ENCODE measurements at regions not wholly inside any gene's neighbourhood (a gene's known extent, or its start where the extent isn't known, plus 50 kb on each side); places are given as distances from the start of the nearest gene placed in this dataset.

GRCh38 chr12:89019439-89020120, 332.7 kb downstream of the DUSP6 start:
- no peak overlapping the region for H2AK5ac ChIP-seq (ENCODE audit: low read length, severe bottlenecking)
- peak overlapping the region; percentile 77 for H3K4me2 ChIP-seq (ENCODE audit: low read length, poor library complexity, severe bottlenecking)
- 3% methylated on average over 12 of the region's 14 CpGs for WGBS
- H3K18ac ChIP-seq (ENCODE audit: low read depth in 1 of 2, low read length in 2 of 2), result no peak overlapping the region
- H3K9ac ChIP-seq (ENCODE audit: low read length), result peak overlapping the region; percentile 79
- no peak overlapping the region for H3K14ac ChIP-seq (ENCODE audit: low read length in 2 of 2)
- H4K8ac ChIP-seq (ENCODE audit: low read length), result peak overlapping the region; percentile 42
- H4K91ac ChIP-seq (ENCODE audit: low read length), result no peak overlapping the region
- H3K9me3 ChIP-seq (ENCODE audit: control insufficient read depth, low read length), result no peaks in the 10 kb centered on the region
- peak; percentile 87 for DNase-seq
- H3K4ac ChIP-seq (ENCODE audit: low read depth in 1 of 2, low read length in 2 of 2), result no peak overlapping the region
- no peaks in the 10 kb centered on the region for H3K27me3 ChIP-seq (ENCODE audit: control insufficient read depth in 1 of 2, insufficient read depth in 1 of 2, low read length in 2 of 2)
- no peak overlapping the region for H2BK15ac ChIP-seq (ENCODE audit: low read depth, poor library complexity, severe bottlenecking)
- H3K79me1 ChIP-seq (replicated peaks; ENCODE audit: low read length, poor library complexity, severe bottlenecking), result no peaks in the 10 kb centered on the region
- peak overlapping the region in 1 of 2 experiments; percentile 74 for H3K4me3 ChIP-seq (ENCODE audit: insufficient read depth in 1 of 2, low read depth in 1 of 2, low read length in 2 of 2)
- no peak overlapping the region for H2BK12ac ChIP-seq (ENCODE audit: low read length in 2 of 2)
- H2AFZ ChIP-seq (ENCODE audit: low read depth, low read length), result no peak overlapping the region
- peak overlapping the region; percentile 61 for H3K27ac ChIP-seq (ENCODE audit: low read length, poor library complexity, severe bottlenecking)
- no peak overlapping the region for H2BK120ac ChIP-seq (ENCODE audit: low read depth, low read length)
- H3K23ac ChIP-seq (ENCODE audit: low read length in 2 of 2), result no peak overlapping the region
- H3K36me3 ChIP-seq (ENCODE audit: control insufficient read depth in 1 of 2, insufficient read depth in 2 of 2, low read depth in 1 of 2, low read length in 2 of 2), result no peaks in the 10 kb centered on the region
- H3K4me1 ChIP-seq (ENCODE audit: control insufficient read depth, insufficient read depth, low read depth, low read length), result peaks cover 3% of the 10 kb centered on the region
- H2BK5ac ChIP-seq (ENCODE audit: low read depth, low read length, poor library complexity, severe bottlenecking), result no peak overlapping the region

GRCh38 chr12:89016970-89017778, 335.1 kb downstream of the DUSP6 start:
- Histone ChIP-seq H2BK120ac (ENCODE audit: low read depth, low read length) (no peak overlapping the region), H3K4ac (ENCODE audit: low read depth in 1 of 2, low read length in 2 of 2) (no peak overlapping the region), H3K9ac (ENCODE audit: low read length) (peak overlapping the region; percentile 75), H3K36me3 (ENCODE audit: control insufficient read depth in 1 of 2, insufficient read depth in 2 of 2, low read depth in 1 of 2, low read length in 2 of 2) (no peaks in the 10 kb centered on the region), H4K8ac (ENCODE audit: low read length) (peak overlapping the region; percentile 62), H3K4me2 (ENCODE audit: low read length, poor library complexity, severe bottlenecking) (peak overlapping the region; percentile 67), H3K4me3 (ENCODE audit: insufficient read depth in 1 of 2, low read depth in 1 of 2, low read length in 2 of 2) (peak overlapping the region in 1 of 2 experiments; percentile 68), H3K4me1 (ENCODE audit: control insufficient read depth, insufficient read depth, low read depth, low read length) (peaks cover 3% of the 10 kb centered on the region), H3K27ac (ENCODE audit: low read length, poor library complexity, severe bottlenecking) (no peak overlapping the region), H3K27me3 (ENCODE audit: control insufficient read depth in 1 of 2, insufficient read depth in 1 of 2, low read length in 2 of 2) (no peaks in the 10 kb centered on the region), H3K18ac (ENCODE audit: low read depth in 1 of 2, low read length in 2 of 2) (no peak overlapping the region), H2AK5ac (ENCODE audit: low read length, severe bottlenecking) (no peak overlapping the region), H2BK15ac (ENCODE audit: low read depth, poor library complexity, severe bottlenecking) (no peak overlapping the region), H4K91ac (ENCODE audit: low read length) (no peak overlapping the region), H3K14ac (ENCODE audit: low read length in 2 of 2) (no peak overlapping the region), H3K79me1 (replicated peaks; ENCODE audit: low read length, poor library complexity, severe bottlenecking) (no peaks in the 10 kb centered on the region), H2BK12ac (ENCODE audit: low read length in 2 of 2) (no peak overlapping the region), H2AFZ (ENCODE audit: low read depth, low read length) (peak overlapping the region; percentile 62), H3K23ac (ENCODE audit: low read length in 2 of 2) (no peak overlapping the region), H2BK5ac (ENCODE audit: low read depth, low read length, poor library complexity, severe bottlenecking) (no peak overlapping the region), H3K9me3 (ENCODE audit: control insufficient read depth, low read length) (no peaks in the 10 kb centered on the region)
- WGBS, result 61% methylated on average over 13 of the region's 21 CpGs
- DNase-seq, result peak; percentile 71

- no peak for DNase-seq
- Histone ChIP-seq H3K79me1 (replicated peaks; ENCODE audit: low read length, poor library complexity, severe bottlenecking) (no peaks in the 10 kb centered on the region), H2BK5ac (ENCODE audit: low read depth, low read length, poor library complexity, severe bottlenecking) (no peak overlapping the region), H3K4me1 (ENCODE audit: control insufficient read depth, insufficient read depth, low read depth, low read length) (peaks cover 3% of the 10 kb centered on the region), H4K8ac (ENCODE audit: low read length) (no peak overlapping the region), H3K27me3 (ENCODE audit: control insufficient read depth in 1 of 2, insufficient read depth in 1 of 2, low read length in 2 of 2) (no peaks in the 10 kb centered on the region), H3K9ac (ENCODE audit: low read length) (no peak overlapping the region), H3K4ac (ENCODE audit: low read depth in 1 of 2, low read length in 2 of 2) (no peak overlapping the region), H2BK120ac (ENCODE audit: low read depth, low read length) (no peak overlapping the region), H3K14ac (ENCODE audit: low read length in 2 of 2) (no peak overlapping the region), H3K9me3 (ENCODE audit: control insufficient read depth, low read length) (no peaks in the 10 kb centered on the region), H2AFZ (ENCODE audit: low read depth, low read length) (no peak overlapping the region), H3K36me3 (ENCODE audit: control insufficient read depth in 1 of 2, insufficient read depth in 2 of 2, low read depth in 1 of 2, low read length in 2 of 2) (no peaks in the 10 kb centered on the region), H3K4me3 (ENCODE audit: insufficient read depth in 1 of 2, low read depth in 1 of 2, low read length in 2 of 2) (no peak overlapping the region), H3K4me2 (ENCODE audit: low read length, poor library complexity, severe bottlenecking) (no peak overlapping the region), H2AK5ac (ENCODE audit: low read length, severe bottlenecking) (no peak overlapping the region), H2BK15ac (ENCODE audit: low read depth, poor library complexity, severe bottlenecking) (no peak overlapping the region), H4K91ac (ENCODE audit: low read length) (no peak overlapping the region), H2BK12ac (ENCODE audit: low read length in 2 of 2) (no peak overlapping the region), H3K27ac (ENCODE audit: low read length, poor library complexity, severe bottlenecking) (no peak overlapping the region), H3K23ac (ENCODE audit: low read length in 2 of 2) (no peak overlapping the region), H3K18ac (ENCODE audit: low read depth in 1 of 2, low read length in 2 of 2) (no peak overlapping the region)
- 100% methylated on average over 1 of the region's 1 CpG for WGBS
These were observed 336.9 kb downstream of the DUSP6 start for GRCh38 chr12:89015419-89015818.

GRCh38 chr12:88998421-88998820, 353.9 kb downstream of the DUSP6 start:
- no peaks in the 10 kb centered on the region for H3K4me1 ChIP-seq (ENCODE audit: control insufficient read depth, insufficient read depth, low read depth, low read length)
- no peak overlapping the region for H3K18ac ChIP-seq (ENCODE audit: low read depth in 1 of 2, low read length in 2 of 2)
- H4K8ac ChIP-seq (ENCODE audit: low read length), result no peak overlapping the region
- no peak overlapping the region for H3K4ac ChIP-seq (ENCODE audit: low read depth in 1 of 2, low read length in 2 of 2)
- H3K23ac ChIP-seq (ENCODE audit: low read length in 2 of 2), result no peak overlapping the region
- no peaks in the 10 kb centered on the region for H3K79me1 ChIP-seq (replicated peaks; ENCODE audit: low read length, poor library complexity, severe bottlenecking)
- no peak overlapping the region for H3K4me2 ChIP-seq (ENCODE audit: low read length, poor library complexity, severe bottlenecking)
- H3K14ac ChIP-seq (ENCODE audit: low read length in 2 of 2), result no peak overlapping the region
- H3K9ac ChIP-seq (ENCODE audit: low read length), result no peak overlapping the region
- no peaks in the 10 kb centered on the region for H3K9me3 ChIP-seq (ENCODE audit: control insufficient read depth, low read length)
- H3K36me3 ChIP-seq (ENCODE audit: control insufficient read depth in 1 of 2, insufficient read depth in 2 of 2, low read depth in 1 of 2, low read length in 2 of 2), result no peaks in the 10 kb centered on the region
- H2BK12ac ChIP-seq (ENCODE audit: low read length in 2 of 2), result no peak overlapping the region
- DNase-seq, result no peak
- H2BK120ac ChIP-seq (ENCODE audit: low read depth, low read length), result no peak overlapping the region
- no peak overlapping the region for H2BK15ac ChIP-seq (ENCODE audit: low read depth, poor library complexity, severe bottlenecking)
- H3K4me3 ChIP-seq (ENCODE audit: insufficient read depth in 1 of 2, low read depth in 1 of 2, low read length in 2 of 2), result no peak overlapping the region
- no peak overlapping the region for H2AFZ ChIP-seq (ENCODE audit: low read depth, low read length)
- 92% methylated on average over 1 of the region's 2 CpGs for WGBS
- H3K27ac ChIP-seq (ENCODE audit: low read length, poor library complexity, severe bottlenecking), result no peak overlapping the region
- no peak overlapping the region for H2AK5ac ChIP-seq (ENCODE audit: low read length, severe bottlenecking)
- no peaks in the 10 kb centered on the region for H3K27me3 ChIP-seq (ENCODE audit: control insufficient read depth in 1 of 2, insufficient read depth in 1 of 2, low read length in 2 of 2)
- no peak overlapping the region for H2BK5ac ChIP-seq (ENCODE audit: low read depth, low read length, poor library complexity, severe bottlenecking)
- no peak overlapping the region for H4K91ac ChIP-seq (ENCODE audit: low read length)
